D721Med (cell line): ENCODE measurements at regions not wholly inside any gene's neighbourhood (a gene's known extent, or its start where the extent isn't known, plus 50 kb on each side); places are given as distances from the start of the nearest gene placed in this dataset.
"Not testable (repeated sequence)": the region's sequence is repeated elsewhere in the genome, so short reads cannot be mapped to it uniquely, and the experiment has no call there.

Source experiments
- DNase-seq: peaks from one replicate; pipeline ENCODE4 v3.0.0; 2011; ENCODE audit warnings: low spot score; ENCODE audit not compliant: insufficient read length
- FAIRE-seq: peaks from 2 replicates; lab custom pipeline; 2011; peaks lifted over from hg19 to GRCh38; lab: Jason Lieb, UNC
- CTCF ChIP-seq: IDR thresholded peaks from 2 replicates; pipeline ENCODE4 v1.5.1; 2012; ENCODE audit warnings: mild to moderate bottlenecking, control low read depth; ENCODE audit not compliant: insufficient read depth; ENCODE audit errors: missing control alignments

- DNase-seq = no peak
- FAIRE-seq = no peak
Observed at GRCh38 chr7:85286446-85286845, 99.6 kb upstream of the SEMA3D start.

GRCh38 chr7:85285527-85285926 lies 98.7 kb upstream of the SEMA3D start:
- no peak for TF ChIP-seq CTCF
- FAIRE-seq (no peak), DNase-seq (no peak)

More at GRCh38 chr7:85286446-85286845, 99.6 kb upstream of the SEMA3D start:
- TF ChIP-seq CTCF = no peak

- TF ChIP-seq CTCF = no peak
- FAIRE-seq (no peak), DNase-seq (no peak)
Observed at GRCh38 chr7:85275204-85275603, 88.3 kb upstream of the SEMA3D start.

GRCh38 chr7:85274454-85274853 lies 87.6 kb upstream of the SEMA3D start:
- DNase-seq = no peak
- no peak for TF ChIP-seq CTCF
- FAIRE-seq = no peak

GRCh38 chr7:85262891-85263290 lies 76.0 kb upstream of the SEMA3D start:
- no peak for TF ChIP-seq CTCF
- FAIRE-seq (no peak), DNase-seq (no peak)

- no peak for TF ChIP-seq CTCF
- DNase-seq (no peak), FAIRE-seq (no peak)
Observed at GRCh38 chr7:85261336-85261735, 74.5 kb upstream of the SEMA3D start.

- FAIRE-seq, DNase-seq: not testable (repeated sequence)
Observed at GRCh38 chr7:85249787-85250186, 62.9 kb upstream of the SEMA3D start.

GRCh38 chr7:85239109-85239508 lies 52.3 kb upstream of the SEMA3D start:
- no peak for FAIRE-seq
- TF ChIP-seq CTCF = no peak
- DNase-seq = no peak
